Effector CD4-positive, alpha-beta T cell (primary cell): ENCODE measurements at regions not wholly inside any gene's neighbourhood (a gene's known extent, or its start where the extent isn't known, plus 50 kb on each side); places are given as distances from the start of the nearest gene placed in this dataset.

Source experiments
- DNase-seq: peaks from one replicate; pipeline ENCODE4 v3.0.0-alpha.2; 2020

DNA sequence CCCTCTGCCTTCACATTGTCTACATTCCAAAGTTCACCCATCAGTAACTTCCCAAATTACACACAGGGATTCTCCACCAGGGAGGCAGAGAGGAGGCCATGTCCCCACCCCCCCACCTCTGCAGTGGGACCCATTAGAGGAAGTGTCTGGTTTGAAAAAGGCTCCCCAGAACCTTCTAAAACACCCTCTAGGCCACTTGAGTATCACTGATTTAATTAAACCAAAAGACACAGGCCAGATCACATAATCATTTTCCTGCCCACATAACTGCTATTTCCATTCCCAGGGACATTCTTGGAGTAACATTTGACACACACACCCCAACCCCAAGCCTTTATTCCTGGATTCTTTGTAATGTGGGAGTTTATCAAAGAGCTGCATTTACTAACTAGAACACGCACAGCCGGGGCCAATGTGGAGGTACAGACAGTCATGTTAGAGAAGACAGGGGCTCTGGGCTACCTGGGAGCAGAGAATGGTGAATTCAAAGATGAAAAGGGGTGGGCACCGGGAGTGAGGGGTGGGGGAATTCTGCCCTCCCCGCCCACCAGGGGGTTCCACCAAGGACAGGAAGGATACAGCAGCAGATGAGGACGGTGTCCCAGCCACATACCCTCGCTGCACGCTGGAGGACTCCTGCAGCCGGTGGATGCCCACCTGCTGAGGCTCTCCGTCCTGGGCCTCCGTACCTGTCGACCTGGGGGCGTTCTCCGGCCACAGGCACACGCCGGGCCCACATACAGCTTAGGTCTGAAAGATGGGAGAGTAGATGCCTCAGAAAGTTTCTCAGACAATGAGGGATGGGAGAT is 201.4 kb upstream of the CTNNB1 start:
- DNase-seq = no peak

DNA sequence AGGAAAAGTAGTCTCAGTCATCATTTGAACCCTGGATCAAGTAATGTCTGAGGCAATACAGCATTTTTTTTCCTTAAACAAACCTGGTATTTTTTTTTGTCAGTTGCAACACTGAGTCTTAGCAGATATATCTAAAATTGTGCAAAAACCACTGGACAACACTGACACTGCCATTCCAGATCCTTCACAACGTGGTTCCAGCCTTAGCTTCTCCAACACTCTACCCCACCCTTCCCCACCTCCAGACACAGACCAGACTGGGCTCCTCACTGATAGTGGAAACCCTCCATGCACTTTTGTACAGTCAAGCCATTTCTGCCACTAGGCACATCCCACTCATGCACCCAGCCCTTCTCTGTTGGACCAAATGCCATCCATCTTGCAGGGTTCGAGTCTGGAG is 199.6 kb upstream of the CTNNB1 start:
- no peak for DNase-seq

DNA sequence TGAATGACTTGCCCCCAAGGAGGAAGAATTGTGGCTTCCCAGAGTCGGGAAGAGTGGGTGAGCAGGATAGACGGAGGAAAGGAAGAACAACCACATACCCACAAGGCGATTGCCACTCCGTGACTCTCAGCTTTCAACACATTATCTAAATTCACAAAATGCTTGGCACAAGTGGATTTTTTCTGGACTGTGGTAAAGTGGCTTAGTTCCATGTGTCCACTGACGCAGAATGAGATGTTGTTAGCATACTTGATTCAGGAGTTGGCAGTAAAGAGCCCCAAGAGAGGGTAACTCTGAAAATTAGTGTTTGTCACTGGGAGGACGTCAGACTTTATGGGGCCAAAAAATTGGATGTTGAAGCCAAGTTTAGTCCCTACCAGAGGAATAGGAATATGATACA is 198.8 kb upstream of the CTNNB1 start:
- DNase-seq = no peak

DNA sequence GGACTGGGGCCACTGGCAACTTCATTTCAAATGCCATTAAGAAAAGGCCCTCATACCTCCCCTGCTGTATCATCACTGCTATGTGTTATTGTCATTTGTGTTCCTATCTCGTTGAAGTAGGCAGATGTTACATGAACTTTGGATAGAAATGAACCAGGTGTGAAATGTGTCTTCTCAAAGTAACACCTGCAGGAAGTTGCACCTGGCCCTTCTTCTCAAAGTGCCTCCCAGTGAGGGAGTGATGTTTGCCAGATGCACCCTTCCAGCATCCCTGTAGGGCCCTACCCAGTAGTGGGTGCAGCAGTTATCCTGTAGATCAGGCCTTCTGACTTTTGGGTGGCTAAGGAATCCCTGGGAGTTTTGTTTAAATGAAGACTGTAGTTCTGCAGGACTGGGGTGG is 197.7 kb upstream of the CTNNB1 start:
- DNase-seq = no peak

DNA sequence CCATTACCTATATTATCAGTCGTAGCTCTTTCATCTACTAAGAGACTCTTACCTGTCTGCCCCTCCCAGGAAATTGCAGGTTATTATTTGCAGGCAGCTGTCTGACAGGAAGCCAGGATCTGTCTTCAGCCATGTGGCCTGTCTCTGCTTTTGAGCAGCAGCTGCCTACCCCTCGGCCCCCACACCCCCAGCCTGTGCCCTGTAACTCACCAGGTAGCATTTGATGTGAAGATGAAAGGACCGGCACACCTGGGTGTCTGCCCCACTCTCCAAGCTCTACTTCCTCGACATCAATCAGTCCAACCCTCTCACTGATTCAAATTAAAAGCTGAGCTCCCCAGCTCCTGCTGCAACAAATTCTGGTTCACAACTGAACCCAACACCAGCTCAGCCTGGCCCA is 197.2 kb upstream of the CTNNB1 start:
- DNase-seq = no peak

DNA sequence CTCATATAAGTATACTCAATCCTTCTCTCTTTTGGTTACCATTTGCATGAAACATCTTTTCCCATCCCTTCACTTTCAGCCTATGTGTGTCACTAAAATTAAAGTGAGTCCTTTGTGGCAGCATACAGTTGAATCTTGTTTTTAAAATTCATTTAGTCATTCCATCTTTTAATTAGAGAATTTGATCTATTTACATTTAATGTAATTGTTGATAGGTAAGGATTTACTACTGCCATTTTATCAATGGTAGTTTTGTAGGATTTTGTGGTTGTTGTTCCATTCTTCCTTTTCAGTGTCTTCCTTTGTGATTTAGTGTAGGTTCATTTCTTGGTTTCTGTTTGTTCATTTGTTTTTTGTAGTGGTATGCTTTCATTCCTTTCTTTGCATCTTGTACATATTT is 191.9 kb upstream of the CTNNB1 start:
- no peak for DNase-seq

DNA sequence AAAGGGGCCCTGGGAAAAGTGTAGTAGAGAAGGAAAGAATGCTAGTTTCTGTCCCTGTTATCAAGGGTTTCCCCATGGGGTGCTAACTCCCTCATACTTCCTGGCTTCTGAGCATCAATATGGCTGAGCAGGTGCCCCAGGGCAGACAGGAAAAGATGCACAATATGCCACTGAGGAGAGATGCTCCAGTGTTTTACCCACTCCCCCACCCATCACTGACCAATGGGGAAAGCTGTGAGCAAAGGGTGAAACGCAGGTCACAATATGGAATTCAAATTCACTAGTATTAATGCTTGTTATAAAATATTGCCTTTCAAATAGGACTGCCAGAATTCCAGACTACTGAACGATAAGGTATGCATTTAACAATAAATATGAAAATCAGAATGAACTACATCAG is 187.5 kb upstream of the CTNNB1 start:
- no peak for DNase-seq

DNA sequence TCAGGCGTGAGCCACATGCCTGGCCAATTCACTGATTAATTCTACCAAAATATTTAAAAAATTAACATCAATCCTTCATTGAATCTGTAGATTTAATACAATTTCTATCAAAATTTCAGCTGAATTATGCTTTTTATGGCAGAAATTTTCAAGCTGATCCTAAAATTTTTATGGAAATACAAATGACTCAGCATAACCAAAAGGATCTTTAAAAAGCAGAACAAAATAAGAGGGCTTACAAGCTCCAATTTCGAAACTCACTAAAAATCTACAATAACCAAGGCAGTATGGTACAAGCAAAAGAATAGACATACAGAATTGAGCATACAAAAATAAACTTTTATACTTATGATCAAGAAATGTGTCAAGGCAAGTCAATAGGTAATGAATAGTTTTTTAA is 180.4 kb upstream of the CTNNB1 start:
- DNase-seq = no peak

DNA sequence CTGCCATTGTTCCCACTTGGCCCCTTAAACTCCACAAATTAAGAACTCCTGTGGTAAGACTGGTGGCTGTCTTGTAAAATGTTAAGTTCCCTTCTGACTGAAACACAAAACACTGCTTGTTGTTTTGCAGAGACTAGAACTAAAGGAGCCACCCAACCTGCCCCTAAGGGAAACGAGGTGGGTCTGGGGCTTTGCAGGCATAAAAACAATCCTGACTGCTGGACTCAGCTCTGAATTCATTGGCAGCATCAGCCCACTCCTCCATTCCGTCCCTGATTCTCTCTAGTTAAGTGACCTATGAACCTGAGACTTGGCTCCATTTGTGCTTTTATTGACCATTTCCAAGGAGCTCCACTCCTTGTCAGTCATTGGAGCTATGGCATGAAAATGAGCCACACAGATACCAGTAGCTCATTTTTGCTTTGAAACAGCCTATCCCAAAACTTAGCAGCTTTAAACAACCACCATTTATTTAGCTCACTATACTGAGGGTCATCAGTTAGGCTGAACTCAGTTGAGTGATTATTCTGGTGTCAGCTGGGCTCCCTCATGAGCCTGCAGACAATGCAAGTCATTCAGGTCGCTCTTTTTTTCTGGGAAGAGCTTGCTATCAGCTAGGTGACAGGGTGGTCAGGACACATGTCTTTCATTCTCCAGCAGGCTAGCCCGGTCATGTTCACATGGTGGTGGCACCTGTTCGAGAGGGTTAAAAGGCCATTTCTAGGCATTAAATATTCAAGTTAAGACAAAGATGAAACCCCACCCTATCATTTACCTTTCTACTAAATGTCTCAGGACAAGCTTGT is 175.1 kb upstream of the CTNNB1 start:
- no peak for DNase-seq

DNA sequence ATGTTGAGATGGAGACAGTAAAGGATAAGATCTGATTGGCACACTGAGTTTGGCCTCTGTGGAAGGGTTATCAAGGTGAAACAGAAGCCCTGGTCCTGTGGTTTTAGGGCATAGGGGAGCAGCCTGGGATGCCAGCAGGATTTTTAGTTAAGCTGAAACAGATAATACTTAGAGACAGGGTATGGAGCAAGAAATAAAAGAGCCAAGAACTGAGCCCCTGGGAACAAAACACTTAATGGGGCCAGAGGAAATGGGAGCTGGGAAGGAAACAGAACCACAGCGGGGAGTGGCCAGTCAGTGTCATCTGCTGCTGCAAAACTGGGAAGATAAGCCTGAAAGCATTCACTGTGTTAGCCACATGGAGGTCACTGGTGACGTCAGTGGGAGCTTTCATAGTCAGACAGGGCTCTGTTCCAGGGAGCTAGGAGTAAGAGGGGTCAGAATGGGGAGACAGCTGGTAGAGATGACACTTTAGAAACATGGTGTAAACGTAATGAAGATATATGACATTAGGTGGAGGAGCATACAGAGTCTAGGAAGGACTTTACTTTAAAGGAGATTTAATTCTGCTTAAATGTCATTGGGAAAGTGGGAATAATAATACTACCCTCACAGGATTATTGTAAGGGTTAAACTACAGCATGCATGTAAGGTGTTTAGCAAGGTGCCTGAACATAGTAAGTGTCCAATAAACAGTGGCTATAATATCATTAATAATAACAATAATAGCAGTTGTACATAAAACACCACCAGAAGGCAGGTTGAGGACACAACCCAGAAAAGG is 172.7 kb upstream of the CTNNB1 start:
- DNase-seq = no peak

DNA sequence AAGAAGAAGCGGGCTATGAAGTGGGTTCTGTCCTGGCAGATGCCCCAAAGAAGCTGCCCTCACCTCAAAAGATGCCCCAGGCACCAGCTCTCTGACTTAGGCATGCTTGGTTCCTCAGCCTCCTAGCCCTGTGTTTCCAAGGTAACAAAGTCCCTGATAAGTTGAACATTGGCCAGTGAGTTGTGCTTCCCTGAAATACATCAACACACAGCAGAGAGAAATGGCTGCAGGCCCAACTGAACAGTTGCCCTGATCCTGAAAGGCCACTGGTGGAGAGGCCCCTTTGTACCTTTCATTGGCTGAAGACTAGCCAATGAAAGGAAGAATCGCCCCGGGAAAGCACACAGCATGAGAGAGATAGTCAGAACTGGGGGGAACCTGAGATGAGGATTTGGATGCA is 169.9 kb upstream of the CTNNB1 start:
- DNase-seq = no peak

DNA sequence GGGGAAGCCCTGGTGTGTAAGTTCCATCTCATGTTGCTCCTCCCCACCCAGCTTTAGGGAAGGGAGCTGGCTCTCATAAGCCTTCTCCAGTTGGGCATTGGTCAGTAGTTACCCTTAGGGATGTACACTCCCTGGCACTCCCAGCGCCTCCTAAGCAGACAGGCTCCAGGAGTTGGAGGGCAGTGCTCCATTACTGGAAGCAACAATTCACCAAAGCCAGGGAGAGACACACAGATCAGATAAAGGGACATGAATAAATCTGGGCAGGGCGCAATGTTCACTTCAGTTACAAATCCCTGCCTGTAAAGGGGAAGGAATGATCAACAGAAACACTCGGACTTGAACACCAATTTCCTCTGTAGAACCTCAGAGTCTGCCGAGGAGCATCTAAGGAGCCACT is 169.1 kb upstream of the CTNNB1 start:
- DNase-seq = no peak

DNA sequence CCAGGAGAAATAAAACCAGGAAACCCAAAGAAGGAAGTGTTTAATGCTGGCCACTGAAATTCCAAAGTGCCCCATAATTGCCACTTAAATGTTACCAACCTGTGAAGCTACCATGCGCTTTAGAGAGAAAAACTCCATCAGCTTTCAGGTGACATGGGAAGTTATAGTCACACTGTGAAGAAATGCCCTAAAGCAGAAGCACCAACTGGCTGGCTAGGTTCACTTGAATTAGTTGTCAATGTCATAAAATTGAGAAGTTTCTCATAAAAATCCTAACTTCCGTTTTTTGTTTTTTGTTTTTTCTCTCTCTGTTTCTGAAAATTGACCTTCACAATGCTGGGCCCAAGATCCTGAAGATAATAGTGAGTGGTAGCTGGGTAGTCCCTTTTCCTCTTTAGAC is 167.9 kb upstream of the CTNNB1 start:
- DNase-seq = no peak

DNA sequence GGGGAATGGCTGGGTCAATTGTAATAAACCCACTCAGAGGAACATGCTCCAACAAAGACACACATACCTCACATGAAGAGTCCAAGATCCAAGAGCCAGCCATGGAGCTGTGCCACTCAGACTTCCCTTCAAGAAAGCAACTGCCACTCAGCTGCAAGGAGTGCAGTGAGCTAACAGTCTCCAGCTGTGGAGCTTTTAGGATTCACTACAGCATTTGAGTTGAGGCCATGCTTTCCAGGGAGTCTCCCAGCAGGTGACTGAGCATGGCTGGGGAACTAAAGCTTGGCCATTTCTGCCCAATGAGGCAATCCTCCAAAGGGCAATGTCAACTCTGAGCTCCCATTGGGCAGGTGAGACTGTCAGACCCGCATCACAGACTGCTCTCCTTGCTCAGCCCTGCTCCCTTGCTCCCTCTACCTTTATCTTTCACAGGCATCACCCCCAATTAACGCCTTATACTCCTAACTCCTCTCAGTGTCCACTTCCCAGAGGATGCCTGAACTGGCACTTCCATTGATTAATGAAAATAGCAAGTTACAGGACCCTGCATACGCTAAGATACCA is 165.3 kb upstream of the CTNNB1 start:
- DNase-seq = no peak

DNA sequence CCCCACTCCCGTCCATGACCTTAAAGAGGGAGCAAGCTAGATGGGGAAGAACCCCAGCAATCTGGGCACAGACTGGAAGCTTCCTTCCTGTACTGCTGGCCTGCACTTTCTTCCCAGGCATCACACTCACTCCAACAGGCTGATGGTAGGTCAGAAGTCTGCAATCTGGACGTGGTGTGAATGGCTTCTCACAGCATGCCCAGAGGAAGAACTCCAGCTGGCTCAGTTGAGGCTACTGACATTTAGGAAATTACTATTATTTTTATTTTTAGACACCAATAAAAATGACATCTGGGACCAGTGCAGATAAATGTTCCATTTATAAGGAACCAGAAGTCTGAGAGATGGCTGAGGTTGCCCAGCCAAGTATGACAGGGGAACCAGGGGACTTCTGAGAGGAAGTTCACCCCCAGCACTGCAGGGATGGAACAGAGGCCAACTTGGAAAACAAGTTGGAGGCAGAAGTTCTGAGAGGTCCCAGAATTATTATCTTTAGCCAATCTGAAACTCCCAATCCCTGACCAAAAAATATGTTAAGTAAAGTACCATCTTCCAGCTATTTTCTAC is 163.8 kb upstream of the CTNNB1 start:
- DNase-seq = no peak

DNA sequence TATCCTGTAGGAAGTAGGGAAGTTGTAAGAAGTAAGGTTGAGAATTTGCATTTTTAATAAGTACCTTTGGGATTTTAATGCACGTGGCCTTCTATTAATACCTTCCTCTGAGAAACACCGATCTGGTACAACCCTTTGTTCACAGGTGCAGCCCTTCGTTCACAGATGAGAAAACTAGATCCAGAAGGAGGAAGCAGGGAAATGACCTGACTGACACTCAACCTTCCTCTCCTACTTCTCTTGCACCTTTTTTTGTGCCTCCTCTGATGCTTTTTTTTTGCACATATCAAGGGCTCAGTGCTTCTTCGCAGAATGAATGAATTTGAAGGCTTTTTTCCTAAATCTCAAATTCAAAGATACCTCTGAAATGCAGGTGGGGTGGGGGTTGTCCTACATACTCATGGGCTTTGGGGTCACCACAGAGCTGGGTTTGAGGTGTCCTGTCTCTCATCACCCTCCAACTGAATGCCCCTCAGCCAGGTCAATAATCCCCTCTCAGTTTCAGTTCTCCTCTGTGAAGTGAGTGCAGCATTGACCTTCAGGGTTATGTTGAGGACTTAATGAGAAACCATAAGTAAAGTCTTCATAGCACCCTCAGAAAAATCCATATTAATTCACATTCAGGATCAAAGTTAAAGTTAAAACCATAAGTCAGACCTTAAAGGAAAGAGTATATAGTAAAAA is 161.5 kb upstream of the CTNNB1 start:
- DNase-seq = no peak

DNA sequence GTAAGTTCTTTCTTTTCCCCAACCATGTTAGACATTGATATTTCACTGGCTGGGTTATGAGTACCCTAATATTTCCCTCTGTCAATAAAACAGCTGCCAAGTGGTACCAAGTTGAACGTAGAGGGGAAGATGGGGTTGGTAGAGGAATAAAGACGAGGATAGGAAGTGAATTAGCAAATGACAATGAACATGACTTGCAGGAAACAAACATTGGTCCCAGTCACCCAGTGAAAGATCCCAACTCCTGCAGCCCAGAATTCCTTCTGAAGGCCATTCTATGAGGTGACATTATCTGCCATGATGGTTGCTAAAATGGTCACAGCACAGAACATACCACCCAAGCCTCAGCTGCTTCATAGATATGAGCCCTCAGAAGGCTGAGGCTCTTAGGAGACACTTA is 159.0 kb upstream of the CTNNB1 start:
- DNase-seq = no peak

DNA sequence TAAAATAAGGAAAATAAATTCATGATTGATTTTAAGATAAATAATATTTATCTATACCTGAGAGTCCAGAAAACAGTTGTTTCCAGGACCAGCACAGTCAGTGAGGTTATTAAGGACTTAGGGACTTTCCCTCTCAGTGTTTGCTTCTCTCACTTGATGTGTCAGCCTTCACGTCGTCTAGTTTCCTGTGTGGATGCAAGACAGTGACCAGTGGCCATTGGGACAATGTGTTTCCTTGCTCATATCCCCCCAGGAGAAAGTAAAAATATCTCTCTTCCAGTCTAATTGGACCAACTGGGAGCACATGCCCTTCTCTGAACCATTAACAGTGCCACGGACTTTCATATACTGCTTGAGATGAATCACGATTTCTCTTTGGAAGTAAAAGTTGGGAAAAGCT is 157.8 kb upstream of the CTNNB1 start:
- no peak for DNase-seq

DNA sequence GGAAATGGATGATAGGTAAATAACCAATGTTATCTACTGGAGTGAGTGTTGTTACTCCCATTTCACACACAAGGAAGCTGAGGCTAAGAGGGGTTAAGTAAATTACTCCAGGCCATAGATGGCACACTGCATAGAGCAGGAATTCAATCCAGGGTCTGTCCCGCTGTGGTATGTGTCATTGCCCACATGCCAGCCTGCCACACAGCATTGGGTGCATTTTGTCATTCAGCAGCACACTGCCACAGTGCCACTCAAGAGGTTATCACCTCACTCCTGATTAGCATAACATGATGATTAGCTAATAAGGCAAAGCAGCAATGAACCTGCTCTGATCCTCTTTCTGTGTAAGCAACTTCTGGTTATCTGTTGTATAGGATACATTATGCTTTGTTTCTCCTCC is 157.4 kb upstream of the CTNNB1 start:
- no peak for DNase-seq

DNA sequence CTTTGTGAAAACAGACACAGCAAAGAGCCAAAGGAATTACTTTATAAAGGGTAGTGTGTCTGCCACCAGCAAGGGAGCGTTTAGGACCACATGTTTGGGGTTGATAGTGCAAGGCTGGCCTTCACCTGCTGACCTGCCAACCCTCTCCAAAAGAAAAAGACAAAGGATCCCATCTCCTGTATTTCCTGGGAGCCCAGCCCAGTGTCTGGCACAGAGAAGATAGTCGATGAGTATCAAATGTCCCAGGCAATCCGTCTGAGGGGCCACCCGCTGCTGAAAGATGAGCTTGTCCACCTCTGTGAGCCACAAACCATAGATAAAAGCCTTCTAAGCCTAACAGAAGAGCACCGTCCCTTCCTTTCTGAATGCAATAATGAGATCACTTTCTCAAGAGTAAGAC is 154.8 kb upstream of the CTNNB1 start:
- DNase-seq = no peak

DNA sequence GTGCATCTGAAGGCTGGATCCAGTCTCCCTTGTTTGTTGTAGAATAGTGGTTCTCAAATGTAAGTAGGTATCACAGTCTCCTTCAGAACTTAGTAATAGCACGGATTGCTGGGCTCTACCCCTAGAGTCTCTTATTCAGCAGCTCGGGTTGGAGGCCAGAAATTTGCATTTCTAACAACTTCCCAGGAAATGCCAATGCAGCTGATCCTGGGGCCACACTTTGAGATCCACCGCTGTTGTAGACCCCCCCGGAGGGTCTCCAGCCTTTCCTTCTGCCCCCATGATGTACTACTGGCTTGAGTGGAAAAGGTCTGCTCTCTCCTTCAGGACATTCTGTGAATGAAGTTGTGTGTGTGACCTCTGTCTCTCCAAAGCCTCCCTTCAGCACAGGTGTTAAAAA is 153.8 kb upstream of the CTNNB1 start:
- DNase-seq = no peak

DNA sequence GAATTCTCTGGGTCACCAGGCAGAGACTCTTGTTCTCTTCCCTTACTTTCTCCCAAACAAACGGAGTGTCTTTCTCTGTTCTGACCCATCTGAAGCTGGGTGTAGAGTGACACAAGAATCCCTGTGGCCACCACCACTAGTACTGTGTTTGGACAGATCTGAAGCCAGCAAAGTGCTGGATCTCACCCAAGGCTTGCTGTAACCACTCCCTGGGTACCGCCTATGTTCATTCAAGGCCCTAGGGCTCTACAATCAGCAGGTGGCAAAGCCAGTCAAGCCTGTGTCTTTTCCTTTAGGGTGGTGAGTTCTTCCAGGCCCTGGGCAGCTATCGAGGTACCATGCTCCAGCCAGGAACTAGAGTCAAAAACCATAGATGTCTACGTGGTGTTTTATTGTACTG is 149.2 kb upstream of the CTNNB1 start:
- DNase-seq = no peak
